MM.1S (cell line): ENCODE measurements at regions not wholly inside any gene's neighbourhood (a gene's known extent, or its start where the extent isn't known, plus 50 kb on each side); places are given as distances from the start of the nearest gene placed in this dataset.

ENCODE experiments used
- DNase-seq: peaks from one replicate; pipeline ENCODE4 v3.0.0-alpha.2; 2015
- H2AFZ ChIP-seq: fragments of 300-600 bp; sonication (generic); 2 replicates; pipeline ENCODE4 v1.6.0; 2016; ENCODE audit warnings: antibody characterized with exemption, low read length
- H3F3A ChIP-seq: fragments of 300-600 bp; sonication (generic); 2 replicates; pipeline ENCODE4 v1.6.1; 2016; ENCODE audit warnings: mild to moderate bottlenecking, antibody characterized with exemption, low read length, moderate library complexity, mixed read lengths; ENCODE audit not compliant: insufficient read depth
- H3K27ac ChIP-seq: fragments of 300-600 bp; sonication (generic); 2 replicates; pipeline ENCODE4 v1.5.1; 2016; ENCODE audit warnings: mild to moderate bottlenecking, low read length
- H3K27me3 ChIP-seq: fragments of 300-600 bp; sonication (generic); replicated peaks from 2 replicates; pipeline ENCODE4 v1.6.0; 2016; ENCODE audit warnings: low read length; ENCODE audit not compliant: insufficient read depth
- H3K36me3 ChIP-seq: fragments of 300-600 bp; sonication (generic); replicated peaks from 2 replicates; pipeline ENCODE4 v1.6.1; 2016; ENCODE audit warnings: mild to moderate bottlenecking, low read length, mixed read lengths; ENCODE audit not compliant: insufficient read depth
- H3K4me1 ChIP-seq: fragments of 300-600 bp; sonication (generic); 2 replicates; pipeline ENCODE4 v1.6.1; 2016; ENCODE audit warnings: low read length, mixed read lengths
- H3K4me2 ChIP-seq: fragments of 300-600 bp; sonication (generic); 2 replicates; pipeline ENCODE4 v1.6.0; 2016; ENCODE audit warnings: low read depth, low read length
- H3K4me3 ChIP-seq: fragments of 300-600 bp; sonication (generic); 2 replicates; pipeline ENCODE4 v1.5.1; 2016; ENCODE audit warnings: low read length, mixed read lengths
- H3K79me2 ChIP-seq: fragments of 300-600 bp; sonication (generic); 2 replicates; pipeline ENCODE4 v1.6.1; 2016; ENCODE audit warnings: mixed run types, low read length, mixed read lengths
- H3K9ac ChIP-seq: fragments of 300-600 bp; sonication (generic); 2 replicates; pipeline ENCODE4 v1.6.1; 2016; ENCODE audit warnings: low read length, mixed read lengths
- H3K9me2 ChIP-seq: fragments of 300-600 bp; sonication (generic); replicated peaks from 2 replicates; pipeline ENCODE4 v1.6.1; 2016; ENCODE audit warnings: mild to moderate bottlenecking, low read length, mixed read lengths; ENCODE audit not compliant: insufficient read depth
- H3K9me3 ChIP-seq: fragments of 300-600 bp; sonication (generic); replicated peaks from 2 replicates; pipeline ENCODE4 v1.6.1; 2016; ENCODE audit warnings: mild to moderate bottlenecking, low read length, mixed read lengths; ENCODE audit not compliant: insufficient read depth
- H4K20me1 ChIP-seq: fragments of 300-600 bp; sonication (generic); 2 replicates; pipeline ENCODE4 v1.6.1; 2016; ENCODE audit warnings: mild to moderate bottlenecking, low read length, moderate library complexity, mixed read lengths; ENCODE audit not compliant: insufficient read depth
- CTCF ChIP-seq: fragments of 300-600 bp; sonication (generic); IDR thresholded peaks from 2 replicates; pipeline ENCODE4 v1.5.1; 2016; ENCODE audit warnings: antibody characterized with exemption, low read length, mixed read lengths
- EZH2 ChIP-seq: fragments of 300-600 bp; sonication (generic); optimal IDR thresholded peaks from 2 replicates; pipeline ENCODE3; 2017; ENCODE audit warnings: low read depth, mild to moderate bottlenecking, antibody characterized with exemption, low read length, mixed read lengths
- EZH2phosphoT487 ChIP-seq: fragments of 300-600 bp; sonication (generic); IDR thresholded peaks from 2 replicates; pipeline ENCODE4 v1.6.1; 2018; ENCODE audit warnings: antibody characterized with exemption, low read length

GRCh38 chr9:108160706-108161355 is 671.3 kb upstream of the KLF4 start:
- Histone ChIP-seq H3K27me3 (no peaks in the 10 kb centered on the region), H3K9ac (peak overlapping the region; percentile 35; the same call in 1 of the 2 replicates), H3K79me2 (no peaks in the 10 kb centered on the region), H2AFZ (peak overlapping the region; percentile 36), H3K4me1 (peaks cover 11% of the 10 kb centered on the region), H3K9me3 (no peaks in the 10 kb centered on the region), H3F3A (0 out of 2 replicates have a peak, but pooled peaks cover 8% of the 10 kb centered on the region), H3K4me3 (peak overlapping the region; percentile 36; the same call in 1 of the 2 replicates), H3K9me2 (no peaks in the 10 kb centered on the region), H4K20me1 (no peaks in the 10 kb centered on the region), H3K4me2 (peak overlapping the region; percentile 59), H3K27ac (peak overlapping the region; percentile 60; the same call in 1 of the 2 replicates), H3K36me3 (no peaks in the 10 kb centered on the region)
- peak; percentile 60 for DNase-seq
- TF ChIP-seq CTCF = no peak
- TF ChIP-seq EZH2 = no peak
- TF ChIP-seq EZH2phosphoT487 = no peak

DNA sequence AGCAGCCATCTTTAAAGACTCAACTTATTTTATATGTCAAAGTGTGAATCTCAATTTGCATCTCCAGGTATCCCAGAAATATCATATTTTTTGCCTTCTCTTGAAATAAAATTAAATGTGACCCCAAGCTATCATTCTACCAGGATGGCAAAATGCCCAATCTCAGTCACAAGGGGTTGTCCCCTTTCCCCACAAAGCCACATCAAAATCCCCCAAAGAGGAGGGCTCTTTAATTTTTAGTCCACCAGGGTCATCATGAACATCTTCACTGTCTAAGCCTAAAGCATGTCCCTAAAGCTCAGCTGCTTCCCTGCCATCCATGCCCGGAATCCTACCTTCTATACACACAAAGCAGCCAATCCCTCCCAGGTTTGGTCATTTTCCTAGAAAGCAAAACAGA is 670.5 kb upstream of the KLF4 start:
- H3K27me3 ChIP-seq = no peaks in the 10 kb centered on the region
- TF ChIP-seq CTCF = no peak
- TF ChIP-seq EZH2phosphoT487 = no peak
- no peak for TF ChIP-seq EZH2
- no peak overlapping the region for H3K9ac ChIP-seq
- H3K4me2 ChIP-seq = peak overlapping the region; percentile 59; the same call in 1 of the 2 replicates
- H3K79me2 ChIP-seq = no peaks in the 10 kb centered on the region
- H4K20me1 ChIP-seq = no peaks in the 10 kb centered on the region
- no peaks in the 10 kb centered on the region for H3K36me3 ChIP-seq
- no peak overlapping the region for H3K27ac ChIP-seq
- no peaks in the 10 kb centered on the region for H3K9me3 ChIP-seq
- H3F3A ChIP-seq = 0 out of 2 replicates have a peak, but pooled peaks cover 8% of the 10 kb centered on the region
- no peak for DNase-seq
- no peaks in the 10 kb centered on the region for H3K9me2 ChIP-seq
- no peak overlapping the region for H2AFZ ChIP-seq
- H3K4me1 ChIP-seq = peaks cover 11% of the 10 kb centered on the region
- H3K4me3 ChIP-seq = no peak overlapping the region

DNA sequence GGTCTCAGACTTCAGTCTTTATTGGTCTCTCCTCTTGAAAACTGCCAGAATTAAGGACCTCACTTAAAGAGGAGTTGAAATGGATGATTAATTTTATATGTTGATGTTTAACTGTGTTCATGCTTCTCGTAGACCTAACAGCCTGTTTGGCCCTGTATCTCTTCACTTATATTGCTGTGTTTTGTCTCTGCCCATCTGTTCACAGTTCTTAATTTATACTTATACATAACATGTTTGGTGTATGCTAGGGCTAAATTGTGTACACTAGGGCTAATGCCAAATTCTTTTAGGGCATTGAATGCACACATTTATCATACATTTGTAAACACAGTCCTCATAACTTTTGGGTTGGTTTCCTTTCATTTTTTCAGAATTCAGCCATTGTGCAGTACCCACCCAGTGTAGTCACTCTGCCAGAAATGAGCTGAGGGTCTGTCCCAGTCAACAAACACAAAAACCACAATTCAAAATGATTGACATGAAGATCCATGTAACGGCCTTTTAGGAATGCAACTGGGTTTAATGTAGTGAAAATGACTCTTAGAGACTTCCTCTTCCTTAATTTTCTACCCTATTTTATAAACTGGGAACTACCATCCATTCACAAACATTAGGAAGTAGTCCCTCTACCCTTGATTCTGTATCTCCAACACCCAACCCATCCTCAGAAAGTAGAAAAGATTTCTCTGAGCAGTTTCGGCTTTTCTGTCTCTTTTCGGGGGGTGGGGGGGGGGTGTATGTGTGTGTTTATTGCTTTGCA is 668.8 kb upstream of the KLF4 start:
- Histone ChIP-seq H3K4me1 (peaks cover 11% of the 10 kb centered on the region), H3K4me3 (no peak overlapping the region), H3F3A (0 out of 2 replicates have a peak, but pooled peaks cover 8% of the 10 kb centered on the region), H3K9me3 (no peaks in the 10 kb centered on the region), H3K4me2 (no peak overlapping the region), H3K27ac (no peak overlapping the region), H3K27me3 (no peaks in the 10 kb centered on the region), H2AFZ (no peak overlapping the region), H3K9ac (no peak overlapping the region), H3K9me2 (no peaks in the 10 kb centered on the region), H3K79me2 (no peaks in the 10 kb centered on the region), H3K36me3 (no peaks in the 10 kb centered on the region), H4K20me1 (no peaks in the 10 kb centered on the region)
- DNase-seq = no peak
- no peak for TF ChIP-seq EZH2
- TF ChIP-seq CTCF = no peak
- no peak for TF ChIP-seq EZH2phosphoT487
